ENCODE measurements at regions not wholly inside any gene's neighbourhood (a gene's known extent, or its start where the extent isn't known, plus 50 kb on each side); places are given as distances from the start of the nearest gene placed in this dataset.

GRCh38 chr3:150355574-150355973 lies 52.5 kb upstream of the TSC22D2 start:
- H3K4me2 ChIP-seq (replicated peaks; ENCODE audit: low read depth, low read length, poor library complexity, severe bottlenecking) = no peak overlapping the region
- no peak overlapping the region for H3K27ac Mint-ChIP-seq
- no peaks in the 10 kb centered on the region for H3K9me3 ChIP-seq (ENCODE audit: control extremely low read depth in 1 of 3, control insufficient read depth in 2 of 3, insufficient read depth in 1 of 3, low read length in 2 of 3)
- ATAC-seq (ENCODE audit: low read depth) = no peak
- H2AFZ ChIP-seq (ENCODE audit: insufficient read depth, low read depth, low read length, poor library complexity, severe bottlenecking) = no peak overlapping the region
- no peaks in the 10 kb centered on the region for H3K27me3 Mint-ChIP-seq
- WGBS (ENCODE audit: insufficient coverage) = 80% methylated on average over 1 of the region's 1 CpG
- TF ChIP-seq, protein P1, sequence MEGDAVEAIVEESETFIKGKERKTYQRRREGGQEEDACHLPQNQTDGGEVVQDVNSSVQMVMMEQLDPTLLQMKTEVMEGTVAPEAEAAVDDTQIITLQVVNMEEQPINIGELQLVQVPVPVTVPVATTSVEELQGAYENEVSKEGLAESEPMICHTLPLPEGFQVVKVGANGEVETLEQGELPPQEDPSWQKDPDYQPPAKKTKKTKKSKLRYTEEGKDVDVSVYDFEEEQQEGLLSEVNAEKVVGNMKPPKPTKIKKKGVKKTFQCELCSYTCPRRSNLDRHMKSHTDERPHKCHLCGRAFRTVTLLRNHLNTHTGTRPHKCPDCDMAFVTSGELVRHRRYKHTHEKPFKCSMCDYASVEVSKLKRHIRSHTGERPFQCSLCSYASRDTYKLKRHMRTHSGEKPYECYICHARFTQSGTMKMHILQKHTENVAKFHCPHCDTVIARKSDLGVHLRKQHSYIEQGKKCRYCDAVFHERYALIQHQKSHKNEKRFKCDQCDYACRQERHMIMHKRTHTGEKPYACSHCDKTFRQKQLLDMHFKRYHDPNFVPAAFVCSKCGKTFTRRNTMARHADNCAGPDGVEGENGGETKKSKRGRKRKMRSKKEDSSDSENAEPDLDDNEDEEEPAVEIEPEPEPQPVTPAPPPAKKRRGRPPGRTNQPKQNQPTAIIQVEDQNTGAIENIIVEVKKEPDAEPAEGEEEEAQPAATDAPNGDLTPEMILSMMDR (IDR thresholded peaks at IDR 0.05) = no peak
- no peak for TF ChIP-seq EZH2 (IDR thresholded peaks at IDR 0.05; ENCODE audit: borderline replicate concordance, insufficient read depth, low read depth, low read length, poor library complexity, severe bottlenecking)
- H4K20me1 ChIP-seq (ENCODE audit: control insufficient read depth, insufficient read depth, low read length, poor library complexity, severe bottlenecking) = no peaks in the 10 kb centered on the region
- H3K4me3 Mint-ChIP-seq = no peak overlapping the region
- no peak for DNase-seq
- no peak overlapping the region for H3K27ac ChIP-seq (ENCODE audit: low read length in 2 of 2)
- intact Hi-C loops (cut with micrococcal nuclease) = no loop called here
- no peaks in the 10 kb centered on the region for H3K4me1 ChIP-seq (ENCODE audit: control insufficient read depth in 2 of 2, insufficient read depth in 2 of 2, low read length in 2 of 2)
- POLR2A ChIA-PET = no interaction called here
- H3K9ac ChIP-seq (ENCODE audit: low read length) = no peak overlapping the region
- CTCF ChIA-PET = no interaction called here
- H3K27me3 ChIP-seq (replicated peaks in 1 of 4; ENCODE audit: control extremely low read depth in 1 of 4, control insufficient read depth in 3 of 4, insufficient read depth in 4 of 4, low read length in 3 of 4) = no peaks in the 10 kb centered on the region
- H3K79me2 ChIP-seq (ENCODE audit: control insufficient read depth, insufficient read depth, low read length) = no peaks in the 10 kb centered on the region
- no peaks in the 10 kb centered on the region for H3K9me3 Mint-ChIP-seq (ENCODE audit: insufficient read depth)
- H3K4me3 ChIP-seq (ENCODE audit: control extremely low read depth in 1 of 5, extremely low read depth in 1 of 5, insufficient read depth in 1 of 5, low read depth in 2 of 5, low read length in 4 of 5) = no peak overlapping the region
- no peaks in the 10 kb centered on the region for H3K36me3 ChIP-seq (replicated peaks in 1 of 2; ENCODE audit: control extremely low read depth in 1 of 2, control insufficient read depth in 1 of 2, extremely low read depth in 1 of 2, insufficient read depth in 2 of 2, low read length in 1 of 2)
- H3K4me1 Mint-ChIP-seq = no peaks in the 10 kb centered on the region

DNA sequence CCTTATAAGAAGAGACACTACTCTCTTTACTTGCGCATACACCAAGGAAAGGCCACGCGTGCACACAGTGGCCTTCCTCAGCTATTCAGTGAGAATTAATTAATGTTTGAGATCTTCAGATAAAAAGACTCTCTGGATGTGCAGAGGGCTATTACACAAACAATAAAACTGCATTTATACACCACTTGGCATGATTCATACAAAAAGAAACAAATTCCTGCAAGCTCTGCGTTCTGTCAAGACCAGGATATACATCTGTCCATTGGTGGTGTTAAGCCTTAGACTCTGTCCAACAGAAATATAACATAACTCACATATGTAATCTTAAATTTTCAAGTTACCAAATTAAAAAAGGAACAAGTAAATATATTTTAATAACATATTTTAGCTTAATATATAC lies 55.2 kb upstream of the TSC22D2 start:
- Mint-ChIP-seq H3K4me1 (no peaks in the 10 kb centered on the region), H3K9me3 (ENCODE audit: insufficient read depth) (no peaks in the 10 kb centered on the region), H3K27me3 (peaks cover 2% of the 10 kb centered on the region), H3K27ac (no peak overlapping the region), H3K4me3 (no peak overlapping the region)
- Histone ChIP-seq H3K4me3 (ENCODE audit: control extremely low read depth in 1 of 5, extremely low read depth in 1 of 5, insufficient read depth in 1 of 5, low read depth in 2 of 5, low read length in 4 of 5) (no peak overlapping the region), H3K79me2 (ENCODE audit: control insufficient read depth, insufficient read depth, low read length) (no peaks in the 10 kb centered on the region), H3K9me3 (ENCODE audit: control extremely low read depth in 1 of 3, control insufficient read depth in 2 of 3, insufficient read depth in 1 of 3, low read length in 2 of 3) (no peaks in the 10 kb centered on the region), H4K20me1 (ENCODE audit: control insufficient read depth, insufficient read depth, low read length, poor library complexity, severe bottlenecking) (no peaks in the 10 kb centered on the region), H3K9ac (ENCODE audit: low read length) (no peak overlapping the region), H2AFZ (ENCODE audit: insufficient read depth, low read depth, low read length, poor library complexity, severe bottlenecking) (no peak overlapping the region), H3K36me3 (replicated peaks in 1 of 2; ENCODE audit: control extremely low read depth in 1 of 2, control insufficient read depth in 1 of 2, extremely low read depth in 1 of 2, insufficient read depth in 2 of 2, low read length in 1 of 2) (no peaks in the 10 kb centered on the region), H3K27ac (ENCODE audit: low read length in 2 of 2) (no peak overlapping the region), H3K4me2 (replicated peaks; ENCODE audit: low read depth, low read length, poor library complexity, severe bottlenecking) (no peak overlapping the region), H3K4me1 (ENCODE audit: control insufficient read depth in 2 of 2, insufficient read depth in 2 of 2, low read length in 2 of 2) (no peaks in the 10 kb centered on the region), H3K27me3 (replicated peaks in 1 of 4; ENCODE audit: control extremely low read depth in 1 of 4, control insufficient read depth in 3 of 4, insufficient read depth in 4 of 4, low read length in 3 of 4) (no peaks in the 10 kb centered on the region)
- intact Hi-C loops (cut with micrococcal nuclease) = no loop called here
- ATAC-seq (ENCODE audit: low read depth) (no peak), DNase-seq (no peak)
- TF ChIP-seq, protein P1 (IDR thresholded peaks at IDR 0.05) = no peak
- TF ChIP-seq EZH2 (IDR thresholded peaks at IDR 0.05; ENCODE audit: borderline replicate concordance, insufficient read depth, low read depth, low read length, poor library complexity, severe bottlenecking) = no peak
- 86% methylated on average over 1 of the region's 4 CpGs for WGBS (ENCODE audit: insufficient coverage)
- CTCF ChIA-PET = no interaction called here
- POLR2A ChIA-PET = no interaction called here
